SW 1271 (cell line): ENCODE measurements at regions not wholly inside any gene's neighbourhood (a gene's known extent, or its start where the extent isn't known, plus 50 kb on each side); places are given as distances from the start of the nearest gene placed in this dataset.

ENCODE experiments used
- DNase-seq, 2 experiments: peaks; one replicate each; lab custom pipeline; 2025; lab: John Stamatoyannopoulos, UW

DNA sequence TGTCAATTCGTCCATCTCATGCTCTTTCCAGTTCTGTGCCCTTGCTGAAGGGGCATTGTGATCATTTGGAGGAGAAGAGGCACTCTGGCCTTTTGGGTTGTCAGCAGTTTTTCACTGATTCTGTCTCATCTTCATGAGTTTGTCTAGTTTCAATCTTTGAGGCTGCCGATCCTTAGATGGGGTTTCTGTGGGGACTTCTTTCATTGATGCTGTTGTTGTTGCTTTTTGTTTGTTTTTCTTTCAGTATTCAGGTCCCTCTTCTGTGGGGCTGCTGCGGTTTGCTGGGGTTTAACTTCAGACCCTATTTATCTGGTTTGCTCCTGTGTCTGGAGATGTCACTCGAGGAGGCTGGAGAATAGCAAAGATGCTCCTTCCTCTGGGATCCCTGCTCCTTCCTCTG, 224.3 kb downstream of the JRKL start:
- no peak for DNase-seq

DNA sequence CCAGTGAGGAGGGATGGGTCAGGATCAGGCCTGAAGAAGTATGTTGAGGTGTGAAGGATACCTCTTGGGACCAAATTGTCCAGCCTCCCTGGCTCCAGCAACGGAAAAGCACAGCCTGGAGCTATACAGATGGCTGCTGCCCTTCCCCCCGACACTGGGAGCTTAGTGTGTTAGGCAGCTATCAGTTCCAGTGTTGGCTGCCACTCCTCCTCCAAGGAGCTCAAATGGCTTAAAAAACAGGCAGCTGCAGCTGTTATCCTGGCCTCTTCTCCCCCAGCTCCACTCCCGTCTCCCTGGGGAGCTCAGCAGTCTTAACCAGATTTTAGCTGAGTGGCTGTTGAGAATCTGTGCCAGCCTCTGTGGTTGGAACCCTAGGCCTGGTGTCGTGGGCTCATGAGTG, 225.0 kb downstream of the JRKL start:
- no peak for DNase-seq

- DNase-seq = no peak
Observed at GRCh38 chr11:96620464-96621044, 230.7 kb downstream of the JRKL start.

- DNase-seq = no peak
Observed at GRCh38 chr11:96621161-96621560, 231.3 kb downstream of the JRKL start.

DNA sequence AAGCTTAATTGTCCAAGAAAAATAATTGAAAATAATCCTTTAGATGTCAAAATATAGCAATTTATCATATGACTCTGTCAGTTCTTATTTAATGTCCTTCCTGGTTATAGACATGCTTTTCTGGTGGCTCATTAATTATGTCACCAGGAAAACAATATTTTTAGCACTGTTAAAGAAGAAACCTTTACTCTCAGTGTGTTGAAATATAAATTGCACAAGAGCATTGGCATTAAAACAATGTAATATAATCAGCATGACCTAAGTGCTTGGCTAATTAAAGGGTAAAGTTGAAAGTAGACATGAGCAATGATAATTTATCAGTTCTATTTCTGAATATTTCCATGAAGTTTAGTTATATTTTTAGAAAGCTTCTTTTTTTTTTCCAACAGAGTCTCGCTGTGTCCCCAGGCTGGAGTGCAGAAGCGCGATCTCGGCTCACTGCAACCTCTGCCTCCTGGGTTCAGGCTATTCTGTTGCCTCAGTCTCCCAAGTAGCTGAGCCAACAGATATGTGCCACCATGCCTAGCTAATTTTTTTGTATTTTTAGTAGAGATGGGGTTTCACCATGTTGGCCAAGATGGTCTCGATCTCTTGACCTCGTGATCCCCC, 232.3 kb downstream of the JRKL start:
- no peak for DNase-seq

DNA sequence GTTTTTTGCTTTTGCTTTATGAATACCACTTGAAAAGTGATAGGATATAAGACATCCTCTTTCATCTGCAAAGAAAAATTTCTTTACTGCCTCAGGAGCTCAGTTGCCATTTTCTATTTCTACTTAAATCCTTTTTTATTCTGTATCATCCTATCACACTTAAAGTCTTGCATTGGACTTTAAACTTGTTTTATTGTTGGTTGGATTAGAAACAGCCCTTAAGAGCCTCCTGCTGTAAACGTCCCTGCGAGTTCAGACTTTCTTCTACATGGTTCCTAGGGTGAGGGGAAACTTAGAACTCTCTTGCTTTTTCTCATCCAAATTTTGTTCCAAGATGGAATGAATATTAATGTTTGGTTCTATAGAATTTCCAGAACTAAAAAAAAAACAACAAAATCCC, 234.3 kb downstream of the JRKL start:
- DNase-seq = no peak

- no peak for DNase-seq
Observed at GRCh38 chr11:96627376-96627775, 237.6 kb downstream of the JRKL start.

DNA sequence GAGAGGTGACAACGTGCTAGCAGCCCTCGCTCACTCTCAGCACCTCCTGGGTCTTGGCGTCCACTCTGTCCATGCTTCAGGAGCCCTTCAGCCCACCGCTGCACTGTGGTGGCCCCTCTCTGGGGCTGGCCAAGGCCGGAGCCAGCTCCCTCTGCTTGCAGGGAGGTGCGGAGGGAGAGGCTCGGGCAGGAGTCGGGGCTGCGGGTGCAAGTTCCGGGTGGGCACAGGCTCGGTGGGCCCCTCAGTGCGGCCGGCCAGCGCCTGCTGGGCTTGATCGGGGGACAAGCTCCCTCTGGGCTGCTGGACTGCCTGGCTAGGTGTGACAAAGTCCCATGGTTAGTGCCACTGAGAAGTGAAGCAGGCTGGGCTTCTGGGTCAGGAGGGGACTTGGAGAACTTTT, 245.8 kb downstream of the JRKL start:
- DNase-seq = no peak

DNA sequence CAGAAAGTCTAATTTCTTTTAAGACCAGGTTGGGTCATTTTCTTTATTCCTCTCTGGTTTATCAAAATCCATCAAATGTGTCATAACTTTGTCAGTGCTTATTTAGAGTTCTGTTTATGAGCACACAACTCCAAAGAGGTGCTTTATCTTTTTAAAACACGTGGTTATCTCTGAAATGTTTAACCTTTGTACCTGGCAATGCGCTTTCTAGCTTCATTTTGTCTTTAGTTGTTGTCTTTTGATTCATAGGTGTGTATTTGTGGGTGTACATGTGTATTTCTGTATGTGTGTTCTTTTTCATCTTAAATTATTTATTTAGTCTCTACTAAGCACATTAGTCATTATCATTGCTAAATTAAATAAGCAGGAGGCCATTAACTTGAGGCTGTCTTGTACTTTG, 251.4 kb downstream of the JRKL start:
- DNase-seq = no peak

DNA sequence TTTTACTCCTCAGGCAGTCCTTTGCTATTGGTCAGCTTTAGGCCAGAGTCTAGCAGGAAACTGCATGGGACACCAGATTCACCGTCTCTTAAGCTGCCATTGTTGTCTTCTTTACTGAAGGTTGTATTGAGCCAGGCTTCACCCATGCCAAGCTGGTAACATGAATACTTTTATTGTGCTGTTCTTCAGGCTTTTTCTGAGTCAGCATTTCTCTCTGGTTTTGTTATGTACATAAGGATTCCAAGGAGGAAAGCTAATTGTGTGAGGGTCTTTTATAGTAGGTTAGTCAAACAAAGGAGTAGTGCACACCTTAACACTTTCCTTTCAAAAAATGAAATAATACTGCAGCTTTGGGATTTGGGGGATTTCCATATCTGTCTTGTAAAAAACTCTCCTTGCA, 252.8 kb downstream of the JRKL start:
- DNase-seq = no peak

- no peak for DNase-seq
Observed at GRCh38 chr11:96643173-96643572, 253.4 kb downstream of the JRKL start.

DNA sequence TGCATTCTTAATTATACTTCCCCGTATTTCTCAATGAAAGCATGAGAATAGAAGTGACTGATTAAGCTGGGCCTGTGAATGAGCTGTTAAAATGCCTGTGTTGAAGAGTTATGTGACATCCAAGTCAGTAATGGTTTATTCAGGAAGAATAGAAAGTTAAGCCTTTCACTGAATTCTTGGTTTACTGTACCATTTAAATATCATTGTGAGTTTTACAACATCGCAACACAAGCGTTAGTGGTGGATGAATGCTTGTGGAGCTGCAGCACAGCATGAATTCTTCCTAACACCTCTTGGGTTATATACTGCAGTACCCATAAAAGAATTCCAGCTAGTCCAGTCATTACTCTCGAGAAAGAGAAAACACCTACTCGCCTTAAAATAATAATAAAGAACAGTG, 257.8 kb downstream of the JRKL start:
- DNase-seq = no peak

- no peak for DNase-seq
Observed at GRCh38 chr11:96648991-96649390, 259.2 kb downstream of the JRKL start.

DNA sequence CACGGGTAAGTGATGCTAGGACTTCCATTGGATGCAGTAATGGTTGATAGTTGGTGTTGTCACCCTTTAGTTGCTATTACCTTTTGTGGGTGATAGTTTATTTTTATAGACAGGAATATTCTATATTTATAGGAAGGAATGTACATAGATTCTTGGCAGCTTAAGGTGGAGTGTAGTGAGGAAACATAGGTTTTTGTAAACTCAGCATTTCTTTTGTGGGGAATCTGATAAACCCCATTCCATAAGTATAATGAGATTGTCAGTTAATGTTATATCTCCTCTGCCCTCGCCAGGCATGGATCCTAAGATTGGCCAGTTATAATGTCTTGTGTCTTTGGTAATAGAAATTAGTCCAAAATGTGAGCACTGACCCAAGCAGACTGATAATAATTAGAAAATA, 262.7 kb downstream of the JRKL start:
- DNase-seq = no peak

- no peak for DNase-seq
Observed at GRCh38 chr11:96655474-96655873, 265.7 kb downstream of the JRKL start.

DNA sequence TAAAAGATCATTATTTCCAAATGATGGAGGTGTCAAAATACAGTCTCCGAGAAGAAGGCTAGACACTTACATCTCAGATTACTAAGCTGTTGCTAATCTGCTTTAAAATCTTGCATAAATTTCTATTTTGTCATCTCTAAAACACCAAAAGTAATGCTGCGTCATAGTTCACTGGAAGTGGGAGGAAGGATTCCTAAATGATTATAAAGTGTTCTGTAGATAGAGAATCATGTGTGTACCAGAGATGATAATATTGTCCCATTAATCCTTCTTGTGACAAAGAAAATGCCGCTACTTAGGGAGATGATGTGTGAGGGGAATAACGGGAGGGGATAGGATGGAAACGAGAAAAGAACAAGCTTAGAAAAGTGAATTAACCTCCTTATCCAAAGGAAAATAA, 268.6 kb downstream of the JRKL start:
- no peak for DNase-seq

DNA sequence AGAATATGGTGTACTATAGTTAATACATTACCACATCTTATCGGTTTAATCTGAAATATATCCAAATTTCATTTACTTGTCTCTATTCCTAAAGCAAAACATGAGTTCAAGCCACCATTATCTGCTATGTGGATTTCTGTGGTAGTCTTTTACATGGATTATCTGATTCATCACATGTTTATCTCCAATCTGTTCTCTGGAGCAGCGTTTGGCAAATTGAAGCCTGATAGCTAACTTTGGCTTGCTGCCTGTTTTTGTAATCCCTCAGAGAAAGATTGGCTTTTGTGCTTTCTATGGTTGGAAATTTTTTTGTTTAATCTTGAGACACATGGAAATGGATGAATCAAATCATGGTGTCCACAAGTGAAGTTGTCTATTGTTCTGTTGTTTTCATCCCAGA, 274.3 kb downstream of the JRKL start:
- no peak for DNase-seq

DNA sequence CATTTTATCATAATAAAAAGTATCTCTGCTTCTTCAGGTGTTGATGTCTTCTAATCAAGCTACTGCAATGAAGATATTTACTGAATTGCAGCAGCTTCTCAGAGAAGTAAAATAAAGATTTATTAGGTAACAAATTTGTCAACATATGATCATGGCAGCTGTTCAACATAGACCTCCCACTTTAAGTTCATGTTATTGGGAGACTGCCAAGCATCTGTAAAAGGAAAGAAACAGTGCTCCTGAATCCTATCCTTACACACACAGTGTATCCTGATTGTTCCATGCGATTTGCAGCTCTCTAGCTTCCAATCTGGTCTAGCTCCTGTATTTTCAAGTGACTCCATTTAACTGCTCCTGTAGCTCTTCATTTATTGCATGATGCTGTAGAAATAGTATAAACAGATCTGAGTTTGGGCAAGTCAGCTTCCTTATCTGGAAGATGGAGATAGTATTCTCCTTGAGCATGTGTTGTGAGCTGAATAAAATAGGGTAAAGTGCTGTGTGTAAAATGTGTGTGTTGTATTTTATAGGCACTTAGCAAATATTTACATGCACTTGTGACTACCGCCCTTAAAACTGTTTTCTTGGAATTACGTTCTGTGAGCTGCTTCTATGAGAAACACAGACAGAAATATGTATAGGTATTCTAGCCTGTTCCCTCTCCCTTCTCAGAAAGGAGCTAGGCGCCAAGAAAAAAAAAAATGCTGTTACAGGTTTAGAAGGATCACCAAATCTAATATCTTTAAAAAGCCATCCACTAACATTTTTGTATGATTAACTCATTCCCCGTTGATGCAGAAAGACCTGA, 290.6 kb downstream of the JRKL start:
- no peak for DNase-seq

GRCh38 chr11:96681019-96681716, 291.4 kb downstream of the JRKL start:
- no peak for DNase-seq

DNA sequence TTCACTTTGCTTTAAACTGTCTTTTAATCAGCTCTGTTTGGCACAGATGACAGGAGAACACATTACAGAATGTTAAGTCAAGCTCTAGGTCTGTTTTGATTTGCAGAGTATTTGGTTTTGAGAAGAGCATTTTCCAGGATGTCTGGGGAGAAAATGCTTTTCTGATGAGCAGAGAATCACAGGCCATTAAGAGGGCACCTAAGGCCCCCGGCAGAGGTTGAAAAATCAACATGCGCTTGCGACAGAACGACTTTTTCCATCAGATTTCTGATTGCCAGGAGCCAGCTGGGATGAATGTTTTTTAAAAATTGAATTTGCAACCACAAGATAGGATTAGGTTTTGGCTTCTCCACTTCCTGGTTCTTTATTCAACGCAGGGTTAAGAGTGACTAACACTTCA, 304.5 kb downstream of the JRKL start:
- DNase-seq = no peak

- DNase-seq = no peak
Observed at GRCh38 chr11:96696731-96697130, 306.9 kb downstream of the JRKL start.

- DNase-seq = no peak
Observed at GRCh38 chr11:96697466-96697865, 307.7 kb downstream of the JRKL start.

DNA sequence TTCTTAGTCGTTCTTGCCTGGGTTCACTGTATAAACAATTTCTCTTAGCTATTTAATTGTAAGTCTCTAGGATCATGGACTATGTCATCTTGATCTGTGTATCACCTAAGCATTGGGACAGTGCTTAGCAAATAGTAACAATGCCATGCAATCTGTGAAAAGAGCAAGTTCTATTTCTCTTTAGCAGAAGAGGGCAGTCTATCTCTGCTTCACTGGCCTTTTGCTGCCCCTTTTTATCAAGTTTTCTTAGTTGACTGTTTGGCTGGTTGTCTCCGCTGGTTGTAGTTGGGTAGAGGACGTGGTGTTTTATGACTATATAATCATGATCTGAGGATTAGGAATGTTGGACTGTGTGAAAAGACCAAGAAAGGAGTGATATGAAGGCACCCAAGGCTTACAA, 315.0 kb downstream of the JRKL start:
- no peak for DNase-seq
